Endothelial cell (in vitro differentiated cells): ENCODE measurements at regions not wholly inside any gene's neighbourhood (a gene's known extent, or its start where the extent isn't known, plus 50 kb on each side); places are given as distances from the start of the nearest gene placed in this dataset.

ENCODE experiments used
- DNase-seq: peaks from one replicate; pipeline ENCODE4 v3.0.0; 2021; ENCODE audit warnings: low spot score
- H3K27ac Mint-ChIP-seq: one replicate; pipeline ENCODE4 v1.8.0; 2021; ENCODE audit warnings: mixed read lengths, inconsistent platforms; ENCODE audit not compliant: unreplicated experiment
- H3K27me3 Mint-ChIP-seq: one replicate; pipeline ENCODE4 v1.8.0; 2021; ENCODE audit warnings: mild to moderate bottlenecking, moderate library complexity, mixed read lengths, inconsistent platforms; ENCODE audit not compliant: unreplicated experiment
- H3K36me3 Mint-ChIP-seq: one replicate; pipeline ENCODE4 v1.8.0; 2021; ENCODE audit warnings: mild to moderate bottlenecking, low read depth, mixed read lengths, inconsistent platforms; ENCODE audit not compliant: unreplicated experiment
- H3K4me1 Mint-ChIP-seq: one replicate; pipeline ENCODE4 v1.8.0; 2021; ENCODE audit warnings: mild to moderate bottlenecking, mixed read lengths, inconsistent platforms; ENCODE audit not compliant: unreplicated experiment
- H3K4me3 Mint-ChIP-seq: one replicate; pipeline ENCODE4 v1.8.0; 2021; ENCODE audit warnings: mild to moderate bottlenecking, mixed read lengths, inconsistent platforms; ENCODE audit not compliant: unreplicated experiment
- H3K9me3 Mint-ChIP-seq: one replicate; pipeline ENCODE4 v1.8.0; 2021; ENCODE audit warnings: mixed read lengths, inconsistent platforms; ENCODE audit not compliant: unreplicated experiment
- CTCF ChIP-seq: fragments of 200-600 bp; sonication (generic); IDR thresholded peaks from one replicate; pipeline ENCODE4 v1.5.0; 2021; ENCODE audit warnings: antibody characterized with exemption; ENCODE audit not compliant: unreplicated experiment

GRCh38 chr15:70437089-70437488 lies 326.3 kb downstream of the UACA start:
- peaks cover 2% of the 10 kb centered on the region for H3K27me3 Mint-ChIP-seq
- no peak for DNase-seq
- peaks cover 16% of the 10 kb centered on the region for H3K4me1 Mint-ChIP-seq
- H3K27ac Mint-ChIP-seq: no peak overlapping the region
- no peak overlapping the region for H3K4me3 Mint-ChIP-seq
- no peaks in the 10 kb centered on the region for H3K36me3 Mint-ChIP-seq
- TF ChIP-seq CTCF: no peak
- no peaks in the 10 kb centered on the region for H3K9me3 Mint-ChIP-seq

- Mint-ChIP-seq H3K36me3 (no peaks in the 10 kb centered on the region), H3K27me3 (peaks cover 2% of the 10 kb centered on the region), H3K9me3 (no peaks in the 10 kb centered on the region), H3K4me3 (no peak overlapping the region), H3K27ac (no peak overlapping the region), H3K4me1 (peaks cover 16% of the 10 kb centered on the region)
- no peak for DNase-seq
- no peak for TF ChIP-seq CTCF
Observed at GRCh38 chr15:70436428-70436827, 326.9 kb downstream of the UACA start.

- H3K4me1 Mint-ChIP-seq: peaks cover 16% of the 10 kb centered on the region
Observed at GRCh38 chr15:70435872-70436271, 327.5 kb downstream of the UACA start.

GRCh38 chr15:70435369-70435768 lies 328.0 kb downstream of the UACA start:
- no peak for TF ChIP-seq CTCF
- no peaks in the 10 kb centered on the region for H3K36me3 Mint-ChIP-seq
- peaks cover 16% of the 10 kb centered on the region for H3K4me1 Mint-ChIP-seq
- peaks cover 2% of the 10 kb centered on the region for H3K27me3 Mint-ChIP-seq
- no peak overlapping the region for H3K4me3 Mint-ChIP-seq
- no peaks in the 10 kb centered on the region for H3K9me3 Mint-ChIP-seq
- H3K27ac Mint-ChIP-seq: no peak overlapping the region
- DNase-seq: no peak

More at GRCh38 chr15:70435872-70436271, 327.5 kb downstream of the UACA start:
- no peaks in the 10 kb centered on the region for H3K9me3 Mint-ChIP-seq
- no peak for DNase-seq
- H3K27me3 Mint-ChIP-seq: peaks cover 2% of the 10 kb centered on the region
- no peak for TF ChIP-seq CTCF
- no peaks in the 10 kb centered on the region for H3K36me3 Mint-ChIP-seq
- H3K4me3 Mint-ChIP-seq: no peak overlapping the region
- no peak overlapping the region for H3K27ac Mint-ChIP-seq

- Mint-ChIP-seq H3K9me3 (no peaks in the 10 kb centered on the region), H3K36me3 (no peaks in the 10 kb centered on the region), H3K4me1 (peaks cover 16% of the 10 kb centered on the region), H3K27ac (no peak overlapping the region), H3K27me3 (peaks cover 1% of the 10 kb centered on the region), H3K4me3 (no peak overlapping the region)
- TF ChIP-seq CTCF: no peak
- no peak for DNase-seq
Observed at GRCh38 chr15:70433586-70434324, 329.6 kb downstream of the UACA start.
